K562 (cell line): ENCODE measurements at regions not wholly inside any gene's neighbourhood (a gene's known extent, or its start where the extent isn't known, plus 50 kb on each side); places are given as distances from the start of the nearest gene placed in this dataset.

Experiments used
- MAFK ChIP-seq: IDR thresholded peaks from 2 replicates; pipeline ENCODE4 v1.6.1; 2011; ENCODE audit warnings: low read length, improper control_type of control experiment
- NFYB ChIP-seq: IDR thresholded peaks from 2 replicates; pipeline ENCODE4 v1.6.1; 2011; ENCODE audit warnings: mild to moderate bottlenecking, moderate library complexity; ENCODE audit not compliant: insufficient read length; ENCODE audit errors: extremely low read depth
- TF ChIP-seq, protein P1 (sequence below): sonication (generic); formaldehyde crosslinking; IDR thresholded peaks from 2 replicates; pipeline ENCODE4 v1.8.0; 2023; ENCODE audit warnings: mild to moderate bottlenecking, missing genetic modification reagents

DNA sequence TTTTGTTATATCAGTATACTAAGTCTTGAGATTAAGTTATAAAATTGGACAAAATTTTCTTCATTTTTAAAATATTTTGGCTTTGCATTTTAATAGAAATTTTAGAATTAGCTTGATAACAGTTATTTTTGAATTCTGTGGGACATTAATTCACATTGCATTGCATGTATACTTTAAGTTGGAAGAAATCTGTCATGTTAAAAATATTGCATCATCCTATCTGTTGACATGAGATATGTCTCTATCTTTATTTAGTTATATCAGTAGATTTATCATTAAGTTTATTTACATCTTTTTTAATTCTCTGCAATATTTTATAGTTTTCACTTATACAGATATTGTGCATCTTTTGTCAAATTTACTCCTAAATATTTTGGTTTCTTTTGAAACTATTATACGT lies 904.6 kb upstream of the NR2F2 start:
- TF ChIP-seq NFYB (no peak), MAFK (no peak)
- TF ChIP-seq, protein P1, sequence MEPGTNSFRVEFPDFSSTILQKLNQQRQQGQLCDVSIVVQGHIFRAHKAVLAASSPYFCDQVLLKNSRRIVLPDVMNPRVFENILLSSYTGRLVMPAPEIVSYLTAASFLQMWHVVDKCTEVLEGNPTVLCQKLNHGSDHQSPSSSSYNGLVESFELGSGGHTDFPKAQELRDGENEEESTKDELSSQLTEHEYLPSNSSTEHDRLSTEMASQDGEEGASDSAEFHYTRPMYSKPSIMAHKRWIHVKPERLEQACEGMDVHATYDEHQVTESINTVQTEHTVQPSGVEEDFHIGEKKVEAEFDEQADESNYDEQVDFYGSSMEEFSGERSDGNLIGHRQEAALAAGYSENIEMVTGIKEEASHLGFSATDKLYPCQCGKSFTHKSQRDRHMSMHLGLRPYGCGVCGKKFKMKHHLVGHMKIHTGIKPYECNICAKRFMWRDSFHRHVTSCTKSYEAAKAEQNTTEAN = no peak
